ENCODE measurements at regions not wholly inside any gene's neighbourhood (a gene's known extent, or its start where the extent isn't known, plus 50 kb on each side); places are given as distances from the start of the nearest gene placed in this dataset.

GRCh38 chr11:131194726-131195125, 175.7 kb upstream of the NTM start:
- Histone ChIP-seq H3K4me3 (no peak overlapping the region), H3K27me3 (ENCODE audit: control insufficient read depth in 2 of 2, insufficient read depth in 2 of 2, low read length in 2 of 2) (peaks cover 2 to 6% of the 10 kb centered on the region in 2 experiments; a peak in 3 of 5 replicates), H3K27ac (ENCODE audit: extremely low read depth, low read depth, low read length) (no peak overlapping the region), H3K9me3 (replicated peaks; ENCODE audit: control insufficient read depth, insufficient read depth, low read depth, low read length) (no peaks in the 10 kb centered on the region), H2AFZ (ENCODE audit: low read depth, low read length) (no peak overlapping the region), H3K4me2 (ENCODE audit: insufficient read depth, low read length) (no peak overlapping the region), H4K20me1 (replicated peaks; ENCODE audit: control insufficient read depth, insufficient read depth, low read length) (no peaks in the 10 kb centered on the region), H3K9ac (ENCODE audit: insufficient read depth in 1 of 2, low read depth in 2 of 2, low read length in 2 of 2) (no peak overlapping the region), H3K36me3 (ENCODE audit: control insufficient read depth, insufficient read depth, low read length) (no peaks in the 10 kb centered on the region), H3K9me1 (ENCODE audit: control insufficient read depth, insufficient read depth, low read length) (no peaks in the 10 kb centered on the region), H3K79me2 (ENCODE audit: control insufficient read depth, insufficient read depth, low read length) (no peaks in the 10 kb centered on the region), H3K4me1 (replicated peaks in 1 of 2; ENCODE audit: control insufficient read depth in 2 of 2, insufficient read depth in 2 of 2, low read length in 2 of 2) (no peaks in the 10 kb centered on the region)
- no TSS peak for BruUV-seq (replicated peaks)
- CTCF ChIA-PET (ENCODE audit: low intra/inter-chr PET ratio), result no interaction called here
- DNase-seq (ENCODE audit: extremely low read depth in 1 of 4, low spot score in 3 of 4), result no peak
- POLR2A ChIA-PET, result interaction anchor here (0.7 to 0.9 kb wide), 2 partner anchors 23 to 107 kb away, joined by 3 read pairs; no protein-coding TSS in a partner anchor
- in situ Hi-C loops (cut with MboI) (no loop called here), intact Hi-C loops (cut with micrococcal nuclease) (no loop called here)
- TF ChIP-seq GABPB2 (CRISPR knock-in tag; conservative IDR thresholded peaks at IDR 0.05) (no peak), ZBTB26 (CRISPR knock-in tag; IDR thresholded peaks at IDR 0.05) (no peak), ZNF583 (CRISPR knock-in tag; IDR thresholded peaks at IDR 0.05) (no peak), MYBL2 (IDR thresholded peaks at IDR 0.05; ENCODE audit: low read depth) (no peak), MYBL2 (CRISPR knock-in tag; IDR thresholded peaks at IDR 0.05; ENCODE audit: borderline replicate concordance) (no peak), ARID3B (CRISPR knock-in tag; IDR thresholded peaks at IDR 0.05; ENCODE audit: borderline replicate concordance) (no peak), NBN (IDR thresholded peaks at IDR 0.05; ENCODE audit: low read depth) (no peak), POLR3G (IDR thresholded peaks at IDR 0.05; ENCODE audit: extremely low read depth, insufficient read length, insufficient replicate concordance) (no peak), MAZ (CRISPR knock-in tag; conservative IDR thresholded peaks at IDR 0.05 in 1 of 2, IDR thresholded peaks at IDR 0.05 in 1 of 2) (no peak), MYNN (IDR thresholded peaks at IDR 0.05) (no peak), MYNN (CRISPR knock-in tag; IDR thresholded peaks at IDR 0.05) (no peak), MEF2D (tag; conservative IDR thresholded peaks at IDR 0.05; ENCODE audit: low read depth) (no peak), POLR2A (conservative IDR thresholded peaks at IDR 0.05) (no peak), BRF2 (IDR thresholded peaks at IDR 0.05; ENCODE audit: borderline replicate concordance, insufficient read depth, insufficient read length) (no peak)
- ATAC-seq, result no peak
- WGBS (ENCODE audit: insufficient coverage, low coverage, missing lambda C conversion rate), result 0% methylated on average over 6 of the region's 6 CpGs
- no peak for FAIRE-seq

All from K562 (cell line).